ENCODE measurements at regions not wholly inside any gene's neighbourhood (a gene's known extent, or its start where the extent isn't known, plus 50 kb on each side); places are given as distances from the start of the nearest gene placed in this dataset.

DNA sequence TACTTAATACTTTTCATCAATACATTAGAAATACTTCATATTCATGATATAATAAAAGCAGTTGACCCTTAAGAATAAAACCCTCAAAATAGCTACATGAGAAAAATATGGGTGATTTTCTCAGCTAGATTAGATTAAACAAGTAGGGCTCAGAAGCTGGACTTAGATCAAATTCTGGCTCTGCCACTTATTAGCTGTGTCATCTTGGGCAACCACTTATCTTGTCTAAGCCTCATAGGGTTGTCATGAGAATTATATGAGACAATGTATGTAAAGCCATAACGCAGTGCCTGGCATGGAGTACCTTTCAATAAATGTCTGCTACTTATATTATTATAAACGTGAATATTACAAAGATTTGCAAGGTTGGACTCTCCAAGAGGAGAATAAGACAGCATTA, 84.3 kb upstream of the PGRMC2 start:
- no peaks in the 10 kb centered on the region for H3K4me1 Mint-ChIP-seq
- H3K4me3 Mint-ChIP-seq = no peak overlapping the region
- H3K27me3 Mint-ChIP-seq = no peaks in the 10 kb centered on the region
- ChIA-PET POLR2A (no interaction called here), CTCF (no interaction called here)
- ATAC-seq (ENCODE audit: low read depth) = no peak
- DNase-seq = no peak
- peaks cover 5% of the 10 kb centered on the region for H3K9me3 Mint-ChIP-seq
- no peak overlapping the region for H3K27ac Mint-ChIP-seq
- TF ChIP-seq, protein P1, sequence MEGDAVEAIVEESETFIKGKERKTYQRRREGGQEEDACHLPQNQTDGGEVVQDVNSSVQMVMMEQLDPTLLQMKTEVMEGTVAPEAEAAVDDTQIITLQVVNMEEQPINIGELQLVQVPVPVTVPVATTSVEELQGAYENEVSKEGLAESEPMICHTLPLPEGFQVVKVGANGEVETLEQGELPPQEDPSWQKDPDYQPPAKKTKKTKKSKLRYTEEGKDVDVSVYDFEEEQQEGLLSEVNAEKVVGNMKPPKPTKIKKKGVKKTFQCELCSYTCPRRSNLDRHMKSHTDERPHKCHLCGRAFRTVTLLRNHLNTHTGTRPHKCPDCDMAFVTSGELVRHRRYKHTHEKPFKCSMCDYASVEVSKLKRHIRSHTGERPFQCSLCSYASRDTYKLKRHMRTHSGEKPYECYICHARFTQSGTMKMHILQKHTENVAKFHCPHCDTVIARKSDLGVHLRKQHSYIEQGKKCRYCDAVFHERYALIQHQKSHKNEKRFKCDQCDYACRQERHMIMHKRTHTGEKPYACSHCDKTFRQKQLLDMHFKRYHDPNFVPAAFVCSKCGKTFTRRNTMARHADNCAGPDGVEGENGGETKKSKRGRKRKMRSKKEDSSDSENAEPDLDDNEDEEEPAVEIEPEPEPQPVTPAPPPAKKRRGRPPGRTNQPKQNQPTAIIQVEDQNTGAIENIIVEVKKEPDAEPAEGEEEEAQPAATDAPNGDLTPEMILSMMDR (IDR thresholded peaks at IDR 0.05) = no peak
- intact Hi-C loops (cut with micrococcal nuclease) = no loop called here
- no peaks in the 10 kb centered on the region for H3K36me3 Mint-ChIP-seq (ENCODE audit: low read depth)

DNA sequence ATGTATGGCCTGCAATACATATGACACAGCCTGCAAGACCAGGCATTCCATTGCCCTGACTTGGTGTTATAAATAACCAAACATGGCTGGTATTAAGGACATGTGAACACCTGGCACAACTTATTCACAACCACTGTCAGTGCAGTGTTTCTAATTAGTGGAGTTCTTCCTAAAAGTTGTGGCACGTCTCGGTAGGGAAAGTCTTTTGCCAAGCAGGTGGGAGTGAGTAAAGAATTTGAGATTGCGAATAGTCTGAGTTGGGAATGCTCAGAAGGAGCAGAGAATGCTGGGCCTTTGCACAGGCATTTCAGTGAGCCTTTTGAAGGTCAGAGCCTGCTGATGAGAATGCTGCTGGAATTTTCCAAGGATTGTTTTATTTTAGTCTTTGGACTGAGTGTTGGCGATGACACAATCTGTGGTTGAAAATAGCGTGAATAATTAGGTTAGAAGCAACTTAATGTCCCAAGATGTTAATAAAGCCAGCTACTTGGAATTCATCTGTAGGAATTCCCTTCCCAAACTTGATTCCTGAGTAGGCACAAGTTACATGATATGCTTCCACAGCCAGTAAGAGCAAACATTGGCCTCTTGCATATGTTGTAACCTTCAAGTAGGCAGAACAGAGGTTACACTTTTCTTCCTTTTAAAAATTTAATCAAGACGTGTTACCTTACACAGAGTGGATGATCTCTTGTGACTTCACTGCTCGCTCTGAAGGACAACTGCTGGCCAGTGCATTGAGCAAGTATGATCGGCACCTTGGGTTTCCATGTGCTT, 83.6 kb upstream of the PGRMC2 start:
- H3K27ac Mint-ChIP-seq = no peak overlapping the region
- ChIA-PET POLR2A (no interaction called here), CTCF (no interaction called here)
- H3K36me3 Mint-ChIP-seq (ENCODE audit: low read depth) = no peaks in the 10 kb centered on the region
- TF ChIP-seq, protein P1 (IDR thresholded peaks at IDR 0.05) = no peak
- no peaks in the 10 kb centered on the region for H3K4me1 Mint-ChIP-seq
- no peak for DNase-seq
- intact Hi-C loops (cut with micrococcal nuclease) = no loop called here
- no peak overlapping the region for H3K4me3 Mint-ChIP-seq
- H3K9me3 Mint-ChIP-seq = peaks cover 5% of the 10 kb centered on the region
- ATAC-seq (ENCODE audit: low read depth) = no peak
- no peaks in the 10 kb centered on the region for H3K27me3 Mint-ChIP-seq

DNA sequence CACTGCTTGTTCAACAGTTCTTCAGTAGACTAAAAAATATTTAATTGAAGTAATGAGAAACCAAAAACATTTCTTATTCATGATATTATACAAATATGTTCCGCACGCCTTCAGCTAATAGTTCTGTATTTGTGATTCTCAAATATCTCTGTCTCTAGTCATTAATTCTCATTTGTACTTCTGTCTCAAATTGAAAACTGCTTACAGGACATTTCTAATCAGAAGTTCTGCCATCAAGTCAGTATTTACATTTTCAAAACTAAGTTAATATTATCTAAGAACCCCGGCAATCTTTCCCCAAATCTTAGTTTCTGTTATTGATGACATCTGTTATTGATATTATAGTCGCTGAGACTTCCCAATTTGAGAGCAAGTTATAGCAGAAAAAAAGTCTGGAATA, 78.6 kb upstream of the PGRMC2 start:
- peaks cover 2% of the 10 kb centered on the region for H3K9me3 Mint-ChIP-seq
- no peaks in the 10 kb centered on the region for H3K36me3 Mint-ChIP-seq (ENCODE audit: low read depth)
- ATAC-seq (ENCODE audit: low read depth) (no peak), DNase-seq (no peak)
- intact Hi-C loops (cut with micrococcal nuclease) = no loop called here
- H3K27ac Mint-ChIP-seq = no peak overlapping the region
- H3K4me1 Mint-ChIP-seq = no peaks in the 10 kb centered on the region
- ChIA-PET POLR2A (no interaction called here), CTCF (no interaction called here)
- TF ChIP-seq, protein P1 (IDR thresholded peaks at IDR 0.05) = no peak
- H3K27me3 Mint-ChIP-seq = no peaks in the 10 kb centered on the region
- H3K4me3 Mint-ChIP-seq = no peak overlapping the region

DNA sequence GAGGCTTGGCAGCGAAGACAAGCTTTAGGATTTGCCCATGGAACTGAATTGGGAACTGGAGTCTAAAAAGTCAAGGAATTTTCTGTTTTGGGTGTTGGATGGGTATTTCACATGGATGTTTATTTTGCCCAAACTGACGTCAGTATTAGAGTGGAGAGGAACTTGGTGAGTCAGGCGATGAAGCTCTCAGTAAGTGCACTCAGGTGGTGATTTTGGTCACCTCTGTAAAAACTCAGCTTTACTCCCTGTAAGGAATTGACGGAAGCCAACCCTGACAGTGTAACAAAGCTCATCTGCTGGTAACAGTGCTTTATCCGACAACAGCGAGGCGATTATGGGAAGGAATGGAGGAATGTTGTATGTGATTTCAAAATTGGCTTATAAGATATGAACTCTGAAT, 77.0 kb upstream of the PGRMC2 start:
- POLR2A ChIA-PET = no interaction called here
- Mint-ChIP-seq H3K36me3 (ENCODE audit: low read depth) (no peaks in the 10 kb centered on the region), H3K27me3 (no peaks in the 10 kb centered on the region), H3K4me3 (no peak overlapping the region), H3K4me1 (no peaks in the 10 kb centered on the region), H3K27ac (no peak overlapping the region), H3K9me3 (peaks cover 2% of the 10 kb centered on the region)
- no peak for DNase-seq
- CTCF ChIA-PET = no interaction called here
- intact Hi-C loops (cut with micrococcal nuclease) = no loop called here
- TF ChIP-seq, protein P1 (IDR thresholded peaks at IDR 0.05) = no peak
- no peak for ATAC-seq (ENCODE audit: low read depth)

DNA sequence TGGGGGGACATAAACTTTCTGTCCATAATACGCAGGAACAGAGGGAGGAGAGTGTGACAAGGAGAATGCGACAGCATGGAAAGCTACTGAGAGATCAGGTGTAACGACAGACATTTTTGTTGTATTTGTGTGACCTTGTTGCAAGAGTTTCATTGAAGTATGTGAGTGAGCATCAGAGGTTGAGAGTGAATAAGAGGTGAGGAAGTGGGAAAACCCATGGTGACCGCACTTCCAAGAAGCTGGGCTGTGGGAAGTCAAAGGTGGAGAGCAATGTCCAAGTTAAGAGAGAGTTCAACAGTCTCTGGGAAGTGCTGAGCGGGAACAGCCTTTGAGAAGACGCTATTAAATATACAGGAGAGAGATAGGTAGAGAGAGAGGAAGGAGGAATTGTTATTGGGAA, 76.4 kb upstream of the PGRMC2 start:
- H3K4me1 Mint-ChIP-seq = no peaks in the 10 kb centered on the region
- TF ChIP-seq, protein P1 (IDR thresholded peaks at IDR 0.05) = no peak
- POLR2A ChIA-PET = no interaction called here
- no peak overlapping the region for H3K27ac Mint-ChIP-seq
- H3K36me3 Mint-ChIP-seq (ENCODE audit: low read depth) = no peaks in the 10 kb centered on the region
- CTCF ChIA-PET = no interaction called here
- H3K27me3 Mint-ChIP-seq = no peaks in the 10 kb centered on the region
- DNase-seq (no peak), ATAC-seq (ENCODE audit: low read depth) (no peak)
- intact Hi-C loops (cut with micrococcal nuclease) = no loop called here
- peaks cover 2% of the 10 kb centered on the region for H3K9me3 Mint-ChIP-seq
- no peak overlapping the region for H3K4me3 Mint-ChIP-seq

Data from activated B cell treated with CpG ODN at 0.5 μM for 24 hours (primary cell).